ENCODE measurements at regions not wholly inside any gene's neighbourhood (a gene's known extent, or its start where the extent isn't known, plus 50 kb on each side); places are given as distances from the start of the nearest gene placed in this dataset.

DNA sequence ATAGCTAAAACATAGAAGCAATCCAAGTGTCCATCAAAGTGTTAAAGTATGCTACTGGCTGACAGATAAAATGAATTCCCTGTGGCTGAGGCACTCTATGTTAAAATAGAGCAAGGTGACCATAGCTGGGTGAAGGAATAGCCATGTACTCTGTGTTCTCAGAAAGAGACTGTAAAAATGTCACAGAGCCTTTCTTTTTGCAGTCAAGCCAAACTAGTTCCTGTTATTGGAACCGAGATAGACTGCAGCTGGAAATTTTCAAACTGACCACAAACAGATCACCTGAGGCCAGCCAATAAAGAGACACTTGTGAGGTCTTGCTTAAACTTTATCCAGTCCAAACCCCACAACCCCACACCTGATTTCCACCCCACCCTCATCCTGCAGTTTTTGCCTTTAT is 422.8 kb upstream of the NAALADL2 start:
- Histone ChIP-seq H3K4me3 (ENCODE audit: low read length) (no peak overlapping the region), H3K36me3 (ENCODE audit: control insufficient read depth, low read depth, low read length) (no peaks in the 10 kb centered on the region), H3K9me3 (ENCODE audit: control insufficient read depth, low read depth, low read length) (no peaks in the 10 kb centered on the region), H3K27me3 (ENCODE audit: control insufficient read depth, insufficient read depth, low read length) (no peaks in the 10 kb centered on the region), H3K9ac (ENCODE audit: low read length) (no peak overlapping the region), H3K4me1 (ENCODE audit: control insufficient read depth, low read depth, low read length) (peaks cover 21% of the 10 kb centered on the region), H3K27ac (ENCODE audit: low read length) (no peak overlapping the region)

DNA sequence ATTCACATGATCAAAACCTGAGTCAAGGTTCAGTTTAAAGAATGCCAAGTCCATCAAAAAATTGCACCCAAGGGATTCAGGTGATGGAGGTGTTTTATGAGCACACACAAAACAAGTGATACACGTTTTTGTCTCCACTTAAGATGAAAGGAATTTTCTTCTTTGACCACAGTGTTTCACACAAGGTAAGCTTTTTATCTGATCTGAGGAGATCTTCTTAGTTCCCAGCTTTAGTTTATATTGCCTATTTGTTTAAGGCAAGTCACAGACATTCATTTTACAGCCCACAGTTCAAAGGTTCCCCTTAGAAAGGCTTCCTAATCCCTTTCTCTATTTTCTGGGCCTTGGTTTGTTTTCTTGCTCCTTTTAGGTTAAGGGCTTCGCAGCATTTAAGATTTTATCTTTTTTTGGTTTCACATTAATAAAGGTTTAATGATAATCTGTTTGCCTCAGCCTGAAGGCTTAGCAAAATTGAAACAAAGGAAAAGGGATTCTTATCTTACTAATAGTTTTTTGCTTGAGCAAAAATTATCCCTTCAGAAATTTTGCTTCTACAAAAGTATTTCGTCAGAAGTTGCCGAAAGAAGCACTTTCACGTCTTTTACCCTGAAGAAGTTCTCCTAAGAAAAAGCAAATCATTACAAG is 420.5 kb upstream of the NAALADL2 start:
- no peak overlapping the region for H3K27ac ChIP-seq (ENCODE audit: low read length)
- H3K4me1 ChIP-seq (ENCODE audit: control insufficient read depth, low read depth, low read length) = peaks cover 32% of the 10 kb centered on the region
- no peaks in the 10 kb centered on the region for H3K9me3 ChIP-seq (ENCODE audit: control insufficient read depth, low read depth, low read length)
- H3K4me3 ChIP-seq (ENCODE audit: low read length) = peak overlapping the region; percentile 5
- peak overlapping the region; percentile 34 for H3K9ac ChIP-seq (ENCODE audit: low read length)
- H3K27me3 ChIP-seq (ENCODE audit: control insufficient read depth, insufficient read depth, low read length) = no peaks in the 10 kb centered on the region
- no peaks in the 10 kb centered on the region for H3K36me3 ChIP-seq (ENCODE audit: control insufficient read depth, low read depth, low read length)

DNA sequence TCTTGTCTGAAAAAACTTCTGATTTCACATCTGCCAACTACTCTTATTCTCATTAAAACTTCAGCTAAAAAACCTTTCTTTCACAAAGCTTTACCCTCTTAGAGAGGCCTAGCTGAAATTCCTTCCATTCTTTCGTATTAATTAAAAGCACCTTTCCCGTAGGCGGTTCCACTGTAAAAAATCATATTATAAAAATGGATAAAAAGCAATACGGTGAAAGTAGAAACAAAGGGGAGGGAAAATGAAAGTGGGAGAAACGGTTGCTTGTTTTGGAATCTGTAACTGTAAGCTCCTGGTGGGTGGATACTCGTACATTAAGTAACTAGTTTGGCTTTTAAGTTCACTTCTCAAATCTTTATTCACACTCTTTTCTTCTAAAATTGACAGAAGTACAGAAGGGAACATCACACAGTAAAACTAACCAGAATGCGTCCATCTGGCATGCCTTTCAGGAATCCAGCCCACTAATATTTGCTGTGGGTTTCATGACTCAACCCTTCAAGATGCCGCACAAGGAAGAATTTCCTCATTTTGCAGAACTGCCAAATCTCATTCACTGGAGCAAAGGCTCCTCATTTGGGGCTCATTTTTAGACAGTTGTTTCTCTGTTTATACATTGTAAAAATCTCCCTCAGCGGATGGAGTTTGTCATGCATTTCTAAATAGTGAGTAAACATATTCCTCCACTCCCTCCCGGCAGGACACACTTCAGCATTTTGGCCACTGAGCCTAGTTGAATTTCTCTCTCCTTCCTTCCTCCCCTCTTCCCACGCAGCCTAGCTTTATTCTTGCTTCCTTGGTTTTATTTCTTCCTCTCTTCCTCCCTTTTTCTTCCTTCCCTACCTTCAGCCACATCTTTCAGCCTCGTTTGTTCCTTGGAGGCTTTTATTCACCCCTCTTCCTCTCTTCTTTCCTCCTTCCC is 419.5 kb upstream of the NAALADL2 start:
- no peaks in the 10 kb centered on the region for H3K36me3 ChIP-seq (ENCODE audit: control insufficient read depth, low read depth, low read length)
- H3K9ac ChIP-seq (ENCODE audit: low read length) = peak overlapping the region; percentile 79
- H3K27ac ChIP-seq (ENCODE audit: low read length) = no peak overlapping the region
- peaks cover 32% of the 10 kb centered on the region for H3K4me1 ChIP-seq (ENCODE audit: control insufficient read depth, low read depth, low read length)
- no peaks in the 10 kb centered on the region for H3K27me3 ChIP-seq (ENCODE audit: control insufficient read depth, insufficient read depth, low read length)
- H3K4me3 ChIP-seq (ENCODE audit: low read length) = peak overlapping the region; percentile 81
- no peaks in the 10 kb centered on the region for H3K9me3 ChIP-seq (ENCODE audit: control insufficient read depth, low read depth, low read length)

DNA sequence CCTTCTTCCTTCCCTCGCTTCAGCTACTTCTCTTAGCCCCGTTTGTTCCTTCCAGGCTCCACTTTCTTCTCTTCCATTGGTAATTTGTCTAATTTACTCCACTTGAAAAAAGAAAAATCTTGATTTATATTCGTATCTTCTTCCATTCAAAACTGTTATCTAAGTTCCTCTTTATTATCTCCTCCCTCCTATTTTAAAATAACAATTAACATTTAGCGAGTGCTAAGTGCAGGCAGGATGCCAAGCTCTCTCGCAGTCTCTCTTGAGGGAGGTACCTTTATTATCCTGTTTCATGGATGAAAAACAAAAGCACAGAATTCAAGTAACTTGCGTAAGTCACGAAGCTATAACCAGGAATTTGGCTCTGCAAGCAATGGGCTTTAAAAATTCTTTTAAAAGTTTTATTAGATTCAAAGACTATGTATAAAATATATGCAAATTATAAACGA is 418.9 kb upstream of the NAALADL2 start:
- no peaks in the 10 kb centered on the region for H3K36me3 ChIP-seq (ENCODE audit: control insufficient read depth, low read depth, low read length)
- H3K4me1 ChIP-seq (ENCODE audit: control insufficient read depth, low read depth, low read length) = peaks cover 32% of the 10 kb centered on the region
- H3K9me3 ChIP-seq (ENCODE audit: control insufficient read depth, low read depth, low read length) = no peaks in the 10 kb centered on the region
- no peak overlapping the region for H3K27ac ChIP-seq (ENCODE audit: low read length)
- H3K27me3 ChIP-seq (ENCODE audit: control insufficient read depth, insufficient read depth, low read length) = no peaks in the 10 kb centered on the region
- peak overlapping the region; percentile 81 for H3K4me3 ChIP-seq (ENCODE audit: low read length)
- H3K9ac ChIP-seq (ENCODE audit: low read length) = peak overlapping the region; percentile 79

DNA sequence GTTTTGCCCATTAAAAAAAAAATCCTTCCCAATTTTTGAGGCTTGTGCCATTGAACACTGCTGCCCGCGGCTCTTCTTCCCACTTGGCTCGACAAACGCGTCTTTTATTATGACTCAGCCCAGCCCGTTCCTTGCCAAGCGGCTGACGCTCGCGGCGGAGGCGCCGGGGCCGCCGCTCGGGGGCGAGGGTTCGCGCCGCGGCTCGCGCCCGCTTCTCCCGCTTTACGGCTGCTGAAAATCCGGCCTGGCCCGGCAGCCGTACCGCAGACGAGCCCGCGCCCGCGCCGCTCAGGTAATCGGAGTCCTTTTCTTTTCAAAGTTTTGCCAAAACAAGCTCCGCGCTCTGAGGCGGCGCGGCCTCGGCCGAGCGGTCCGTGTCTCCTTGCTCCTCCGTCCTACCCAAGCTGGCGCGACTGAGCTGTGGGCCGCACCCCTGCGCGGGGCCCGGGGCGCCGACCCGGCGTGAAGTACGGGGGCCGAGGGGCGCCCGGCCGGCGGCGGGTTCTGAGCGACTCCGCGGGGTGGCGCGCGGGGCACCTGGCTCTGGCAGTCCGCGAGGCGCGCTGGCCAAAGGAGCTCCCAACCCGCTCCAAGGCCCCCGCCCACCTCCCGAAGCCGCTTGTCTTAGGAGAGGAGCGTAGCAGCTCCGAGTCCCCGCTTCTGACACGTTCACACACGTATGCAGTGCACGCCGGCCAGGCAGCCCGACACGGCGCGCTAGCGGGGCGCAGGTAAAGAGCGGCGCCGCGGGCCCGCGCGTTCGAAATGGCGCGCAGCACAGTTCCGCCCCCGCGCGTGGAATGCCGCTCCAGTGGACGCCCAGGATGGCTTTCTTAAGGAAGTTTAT is 418.2 kb upstream of the NAALADL2 start:
- Histone ChIP-seq H3K9ac (ENCODE audit: low read length) (peak overlapping the region; percentile 79), H3K4me1 (ENCODE audit: control insufficient read depth, low read depth, low read length) (peaks cover 32% of the 10 kb centered on the region), H3K36me3 (ENCODE audit: control insufficient read depth, low read depth, low read length) (no peaks in the 10 kb centered on the region), H3K27me3 (ENCODE audit: control insufficient read depth, insufficient read depth, low read length) (no peaks in the 10 kb centered on the region), H3K4me3 (ENCODE audit: low read length) (peak overlapping the region; percentile 81), H3K27ac (ENCODE audit: low read length) (peak overlapping the region; percentile 52), H3K9me3 (ENCODE audit: control insufficient read depth, low read depth, low read length) (no peaks in the 10 kb centered on the region)

DNA sequence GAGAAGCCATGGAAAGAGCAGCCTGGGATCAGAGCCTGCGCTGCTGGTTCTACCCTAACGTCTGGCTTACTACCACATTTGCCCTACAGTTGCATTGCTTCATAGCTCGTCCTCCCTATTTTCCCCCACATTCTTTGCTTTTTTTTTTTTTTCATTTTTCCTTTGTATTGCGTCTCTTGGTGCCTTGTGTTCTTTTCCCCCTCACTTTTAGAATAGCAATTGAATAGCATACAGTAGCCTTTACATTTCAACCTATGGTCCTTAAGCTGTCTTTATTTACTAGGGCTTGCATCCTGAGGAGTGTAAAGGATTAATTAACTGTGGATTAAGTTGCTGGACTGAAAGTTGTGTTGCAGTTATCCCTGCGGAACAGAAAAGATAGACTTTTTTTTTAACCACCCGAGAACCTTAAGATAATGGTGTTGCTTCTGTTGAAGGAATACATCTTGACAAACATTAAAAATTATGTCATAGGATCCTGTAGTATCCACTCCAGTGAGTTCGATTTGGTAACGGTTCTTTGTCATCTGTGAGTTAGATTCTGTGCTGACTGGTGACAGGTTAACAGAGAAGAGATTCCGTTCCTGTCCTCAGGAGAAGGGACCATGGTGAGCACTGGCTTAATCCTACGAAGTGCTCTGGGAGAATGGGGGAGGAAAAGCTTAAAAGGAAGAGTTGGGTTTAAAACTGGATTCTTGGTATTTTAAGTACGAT is 417.4 kb upstream of the NAALADL2 start:
- Histone ChIP-seq H3K36me3 (ENCODE audit: control insufficient read depth, low read depth, low read length) (no peaks in the 10 kb centered on the region), H3K9ac (ENCODE audit: low read length) (peak overlapping the region; percentile 79), H3K4me3 (ENCODE audit: low read length) (peak overlapping the region; percentile 81), H3K27ac (ENCODE audit: low read length) (peak overlapping the region; percentile 52), H3K9me3 (ENCODE audit: control insufficient read depth, low read depth, low read length) (no peaks in the 10 kb centered on the region), H3K4me1 (ENCODE audit: control insufficient read depth, low read depth, low read length) (peaks cover 32% of the 10 kb centered on the region), H3K27me3 (ENCODE audit: control insufficient read depth, insufficient read depth, low read length) (no peaks in the 10 kb centered on the region)

DNA sequence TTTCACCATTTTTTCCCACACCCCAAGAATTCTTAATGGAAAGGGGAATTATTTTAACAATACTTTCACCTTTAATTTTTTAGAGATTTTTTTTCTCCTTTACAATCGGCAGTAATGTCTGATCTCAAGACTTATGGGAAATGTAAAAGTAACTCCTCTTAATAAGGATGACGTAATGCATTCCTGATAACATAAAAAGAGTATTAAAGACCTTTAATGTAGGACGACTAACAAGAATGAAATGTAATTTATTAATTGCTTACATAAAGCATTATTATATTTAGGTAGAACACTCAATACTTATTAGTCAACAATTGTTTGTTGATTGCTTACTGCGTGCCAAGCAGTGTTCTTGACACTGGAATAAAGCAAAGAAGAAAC is 416.8 kb upstream of the NAALADL2 start:
- no peaks in the 10 kb centered on the region for H3K36me3 ChIP-seq (ENCODE audit: control insufficient read depth, low read depth, low read length)
- H3K27me3 ChIP-seq (ENCODE audit: control insufficient read depth, insufficient read depth, low read length) = no peaks in the 10 kb centered on the region
- H3K9ac ChIP-seq (ENCODE audit: low read length) = peak overlapping the region; percentile 79
- H3K9me3 ChIP-seq (ENCODE audit: control insufficient read depth, low read depth, low read length) = no peaks in the 10 kb centered on the region
- peak overlapping the region; percentile 81 for H3K4me3 ChIP-seq (ENCODE audit: low read length)
- H3K27ac ChIP-seq (ENCODE audit: low read length) = no peak overlapping the region
- H3K4me1 ChIP-seq (ENCODE audit: control insufficient read depth, low read depth, low read length) = peaks cover 32% of the 10 kb centered on the region

DNA sequence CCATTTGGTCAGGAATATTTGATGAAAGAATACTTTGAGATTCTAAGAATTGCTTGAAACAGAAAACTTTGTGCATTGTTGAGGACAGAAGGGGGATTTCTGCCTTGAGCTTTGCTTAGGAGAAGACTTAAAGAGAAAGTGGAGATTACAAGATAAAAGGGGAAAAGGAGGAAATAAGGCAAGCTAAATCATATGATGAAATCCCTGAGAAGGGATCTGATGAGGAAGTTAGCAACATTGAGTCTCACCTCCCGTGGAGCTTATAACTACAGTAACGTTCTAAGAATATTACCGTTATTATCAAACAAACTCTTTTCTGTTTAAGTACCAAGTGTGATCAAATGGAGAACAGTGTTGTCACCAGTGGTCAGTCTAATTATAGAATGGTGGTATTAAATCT is 414.7 kb upstream of the NAALADL2 start:
- Histone ChIP-seq H3K9ac (ENCODE audit: low read length) (no peak overlapping the region), H3K36me3 (ENCODE audit: control insufficient read depth, low read depth, low read length) (no peaks in the 10 kb centered on the region), H3K9me3 (ENCODE audit: control insufficient read depth, low read depth, low read length) (peaks cover 10% of the 10 kb centered on the region), H3K4me1 (ENCODE audit: control insufficient read depth, low read depth, low read length) (peaks cover 21% of the 10 kb centered on the region), H3K27ac (ENCODE audit: low read length) (no peak overlapping the region), H3K4me3 (ENCODE audit: low read length) (no peak overlapping the region), H3K27me3 (ENCODE audit: control insufficient read depth, insufficient read depth, low read length) (no peaks in the 10 kb centered on the region)

DNA sequence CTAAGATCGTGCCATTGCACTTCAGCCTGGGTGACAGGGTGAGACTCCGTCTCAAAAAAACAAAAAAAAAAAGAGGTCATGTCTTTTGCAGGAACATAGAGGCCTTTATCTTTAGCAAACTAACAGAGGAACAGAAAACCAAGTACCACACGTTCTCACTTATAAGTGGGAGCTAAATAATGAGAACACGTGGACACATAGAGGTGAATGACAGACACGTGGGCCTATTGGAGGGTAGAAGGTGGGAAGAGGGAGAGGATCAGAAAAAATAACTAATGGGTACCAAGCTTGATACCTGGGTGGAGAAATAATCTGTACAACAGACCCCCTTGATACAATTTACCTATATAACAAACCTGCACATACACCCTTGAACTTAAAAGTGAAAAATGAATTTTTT is 401.4 kb upstream of the NAALADL2 start:
- H3K27me3 ChIP-seq (ENCODE audit: control insufficient read depth, insufficient read depth, low read length) = no peaks in the 10 kb centered on the region
- no peaks in the 10 kb centered on the region for H3K36me3 ChIP-seq (ENCODE audit: control insufficient read depth, low read depth, low read length)
- H3K9ac ChIP-seq (ENCODE audit: low read length) = no peak overlapping the region
- no peak overlapping the region for H3K4me3 ChIP-seq (ENCODE audit: low read length)
- H3K9me3 ChIP-seq (ENCODE audit: control insufficient read depth, low read depth, low read length) = peaks cover 12% of the 10 kb centered on the region
- peaks cover 14% of the 10 kb centered on the region for H3K4me1 ChIP-seq (ENCODE audit: control insufficient read depth, low read depth, low read length)
- H3K27ac ChIP-seq (ENCODE audit: low read length) = no peak overlapping the region

DNA sequence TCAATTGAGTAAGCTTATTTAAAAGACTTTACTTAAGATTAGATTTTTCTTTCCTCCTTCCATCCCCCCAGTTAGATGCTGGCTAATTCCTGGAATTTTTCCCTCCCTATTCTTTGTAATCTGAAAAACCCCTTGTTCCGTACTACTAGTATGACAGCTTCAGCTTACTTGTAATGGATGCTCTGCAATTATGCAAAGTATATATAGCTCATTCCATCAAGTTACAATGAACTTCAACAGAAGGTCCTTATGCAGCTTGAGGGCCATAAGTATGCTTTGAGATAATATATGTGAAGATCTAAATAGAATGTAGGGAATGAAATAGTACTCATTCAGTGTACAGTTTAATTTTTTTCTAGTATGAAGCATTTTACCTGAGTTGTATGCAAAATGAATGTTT is 398.3 kb upstream of the NAALADL2 start:
- Histone ChIP-seq H3K9ac (ENCODE audit: low read length) (no peak overlapping the region), H3K4me1 (ENCODE audit: control insufficient read depth, low read depth, low read length) (peaks cover 20% of the 10 kb centered on the region), H3K27ac (ENCODE audit: low read length) (no peak overlapping the region), H3K36me3 (ENCODE audit: control insufficient read depth, low read depth, low read length) (no peaks in the 10 kb centered on the region), H3K27me3 (ENCODE audit: control insufficient read depth, insufficient read depth, low read length) (no peaks in the 10 kb centered on the region), H3K9me3 (ENCODE audit: control insufficient read depth, low read depth, low read length) (peaks cover 3% of the 10 kb centered on the region), H3K4me3 (ENCODE audit: low read length) (no peak overlapping the region)

DNA sequence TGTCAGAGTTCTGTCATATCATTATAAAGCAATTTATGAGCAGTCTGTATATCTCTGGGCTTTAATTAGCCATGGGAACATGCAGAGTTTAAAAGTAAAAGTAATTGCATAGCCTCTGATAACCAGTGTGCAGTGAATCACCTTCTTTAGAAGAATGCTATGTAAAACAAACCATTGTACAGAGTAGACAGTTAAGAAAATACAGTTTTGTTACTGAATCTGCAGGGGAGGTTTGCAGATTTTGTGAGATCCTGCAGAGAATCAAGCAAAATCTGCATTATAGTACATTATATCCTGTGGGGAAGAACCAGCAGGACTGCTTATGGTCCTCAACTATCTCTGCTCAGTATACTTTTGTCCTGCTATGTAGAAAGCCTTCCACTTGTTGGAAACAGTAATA is 396.2 kb upstream of the NAALADL2 start:
- H3K9me3 ChIP-seq (ENCODE audit: control insufficient read depth, low read depth, low read length) = no peaks in the 10 kb centered on the region
- H3K9ac ChIP-seq (ENCODE audit: low read length) = no peak overlapping the region
- no peak overlapping the region for H3K4me3 ChIP-seq (ENCODE audit: low read length)
- H3K27me3 ChIP-seq (ENCODE audit: control insufficient read depth, insufficient read depth, low read length) = no peaks in the 10 kb centered on the region
- H3K27ac ChIP-seq (ENCODE audit: low read length) = no peak overlapping the region
- H3K36me3 ChIP-seq (ENCODE audit: control insufficient read depth, low read depth, low read length) = no peaks in the 10 kb centered on the region
- peaks cover 20% of the 10 kb centered on the region for H3K4me1 ChIP-seq (ENCODE audit: control insufficient read depth, low read depth, low read length)
